ENCODE measurements at regions not wholly inside any gene's neighbourhood (a gene's known extent, or its start where the extent isn't known, plus 50 kb on each side); places are given as distances from the start of the nearest gene placed in this dataset.
A peak's percentile ranks its signal among the peaks of the same experiment; 100 is the strongest.

DNA sequence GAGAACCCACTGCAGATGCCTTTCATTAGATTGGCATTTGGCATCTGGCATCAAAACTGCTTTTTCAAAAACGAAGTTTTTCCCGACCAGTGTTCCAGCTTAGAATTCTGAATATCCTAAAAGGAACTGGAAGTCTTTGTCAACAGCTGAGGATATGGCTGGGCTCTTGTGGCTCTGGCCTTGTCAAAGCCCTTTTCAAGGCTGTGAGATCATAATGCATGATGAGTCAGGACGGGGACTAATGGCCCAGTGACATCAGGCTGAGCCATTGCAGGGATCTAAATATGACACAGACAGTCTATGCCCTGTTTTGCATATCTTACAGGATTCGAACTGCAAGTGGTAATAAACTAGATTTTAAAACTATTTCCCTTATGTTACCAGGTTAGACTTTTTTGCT, 306.4 kb downstream of the PTTG2 start:
- ChIA-PET CTCF (ENCODE audit: low intra/inter-chr PET ratio, low total read pairs) (no interaction called here), POLR2A (no interaction called here)
- Histone ChIP-seq H3K9me3 (ENCODE audit: low read length) (no peaks in the 10 kb centered on the region), H3K4me1 (ENCODE audit: insufficient read depth, low read length) (no peaks in the 10 kb centered on the region), H3K27ac (ENCODE audit: extremely low read length, insufficient read depth, low read length) (no peak overlapping the region), H3K27me3 (ENCODE audit: control insufficient read depth in 1 of 2, insufficient read depth in 2 of 2, low read length in 2 of 2) (no peaks in the 10 kb centered on the region; a peak in 1 of 5 replicates), H3K4me2 (ENCODE audit: low read depth, low read length) (no peak overlapping the region), H2AFZ (ENCODE audit: low read length) (no peak overlapping the region), H3K9ac (ENCODE audit: insufficient read depth, low read depth, low read length) (no peak overlapping the region), H3K36me3 (replicated peaks in 1 of 2; ENCODE audit: control insufficient read depth in 1 of 2, insufficient read depth in 2 of 2, low read length in 2 of 2) (no peaks in the 10 kb centered on the region), H3K4me3 (replicated peaks in 1 of 3; ENCODE audit: insufficient read depth in 1 of 3, low read depth in 2 of 3, low read length in 3 of 3) (no peak overlapping the region), H3K79me2 (ENCODE audit: insufficient read depth, low read length) (no peaks in the 10 kb centered on the region), H4K20me1 (ENCODE audit: insufficient read depth, low read length) (no peaks in the 10 kb centered on the region)
- peak; percentile 6 for DNase-seq (ENCODE audit: low spot score)
- in situ Hi-C loops (cut with HindIII; ENCODE audit: extremely low pct_ligation_motif_present, low pct_unique_long_range_greater_than_20kb): no loop called here
- no peak for ATAC-seq
- TF ChIP-seq KDM5A (IDR thresholded peaks at IDR 0.05; ENCODE audit: borderline replicate concordance, low read length): no peak
- TF ChIP-seq ZBTB21 (CRISPR knock-in tag; IDR thresholded peaks at IDR 0.05): peak; percentile 89
- TF ChIP-seq, protein P1, sequence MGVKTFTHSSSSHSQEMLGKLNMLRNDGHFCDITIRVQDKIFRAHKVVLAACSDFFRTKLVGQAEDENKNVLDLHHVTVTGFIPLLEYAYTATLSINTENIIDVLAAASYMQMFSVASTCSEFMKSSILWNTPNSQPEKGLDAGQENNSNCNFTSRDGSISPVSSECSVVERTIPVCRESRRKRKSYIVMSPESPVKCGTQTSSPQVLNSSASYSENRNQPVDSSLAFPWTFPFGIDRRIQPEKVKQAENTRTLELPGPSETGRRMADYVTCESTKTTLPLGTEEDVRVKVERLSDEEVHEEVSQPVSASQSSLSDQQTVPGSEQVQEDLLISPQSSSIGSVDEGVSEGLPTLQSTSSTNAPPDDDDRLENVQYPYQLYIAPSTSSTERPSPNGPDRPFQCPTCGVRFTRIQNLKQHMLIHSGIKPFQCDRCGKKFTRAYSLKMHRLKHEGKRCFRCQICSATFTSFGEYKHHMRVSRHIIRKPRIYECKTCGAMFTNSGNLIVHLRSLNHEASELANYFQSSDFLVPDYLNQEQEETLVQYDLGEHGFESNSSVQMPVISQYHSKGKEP (CRISPR knock-in tag; IDR thresholded peaks at IDR 0.05): no peak
- TF ChIP-seq FOSL2 (CRISPR knock-in tag; IDR thresholded peaks at IDR 0.05): peak; percentile 48
- peak; percentile 46; the same call in 1 of the 2 replicates for TF ChIP-seq CREB1 (IDR thresholded peaks at IDR 0.05)
- TF ChIP-seq CREB1 (CRISPR knock-in tag; IDR thresholded peaks at IDR 0.05): no peak
- TF ChIP-seq FOXM1 (CRISPR knock-in tag; IDR thresholded peaks at IDR 0.05): no peak
- TF ChIP-seq, protein P2, sequence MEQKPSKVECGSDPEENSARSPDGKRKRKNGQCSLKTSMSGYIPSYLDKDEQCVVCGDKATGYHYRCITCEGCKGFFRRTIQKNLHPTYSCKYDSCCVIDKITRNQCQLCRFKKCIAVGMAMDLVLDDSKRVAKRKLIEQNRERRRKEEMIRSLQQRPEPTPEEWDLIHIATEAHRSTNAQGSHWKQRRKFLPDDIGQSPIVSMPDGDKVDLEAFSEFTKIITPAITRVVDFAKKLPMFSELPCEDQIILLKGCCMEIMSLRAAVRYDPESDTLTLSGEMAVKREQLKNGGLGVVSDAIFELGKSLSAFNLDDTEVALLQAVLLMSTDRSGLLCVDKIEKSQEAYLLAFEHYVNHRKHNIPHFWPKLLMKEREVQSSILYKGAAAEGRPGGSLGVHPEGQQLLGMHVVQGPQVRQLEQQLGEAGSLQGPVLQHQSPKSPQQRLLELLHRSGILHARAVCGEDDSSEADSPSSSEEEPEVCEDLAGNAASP (CRISPR knock-in tag; IDR thresholded peaks at IDR 0.05; ENCODE audit: borderline replicate concordance): no peak
- TF ChIP-seq ZNF746 (CRISPR knock-in tag; IDR thresholded peaks at IDR 0.05): no peak
- TF ChIP-seq SRY (CRISPR knock-in tag; IDR thresholded peaks at IDR 0.05): no peak
- TF ChIP-seq GATA4 (IDR thresholded peaks at IDR 0.05; ENCODE audit: borderline replicate concordance, low read depth): no peak
- no peak for TF ChIP-seq ZNF782 (CRISPR knock-in tag; IDR thresholded peaks at IDR 0.05; ENCODE audit: borderline replicate concordance)
- TF ChIP-seq ZNF367 (CRISPR knock-in tag; IDR thresholded peaks at IDR 0.05; ENCODE audit: borderline replicate concordance): no peak
- TF ChIP-seq MAFG (CRISPR knock-in tag; IDR thresholded peaks at IDR 0.05): no peak
- no peak for TF ChIP-seq ZFP36L2 (CRISPR knock-in tag; IDR thresholded peaks at IDR 0.05)
- 37% methylated on average over 4 of the region's 4 CpGs for WGBS (ENCODE audit: low lambda C conversion rate)
- intact Hi-C loops (cut with micrococcal nuclease; ENCODE audit: unreplicated experiment): no loop called here
- no peak for FAIRE-seq
- no TSS peak for BruUV-seq (replicated peaks)
